Brain microvascular endothelial cell (primary cell): ENCODE measurements at regions not wholly inside any gene's neighbourhood (a gene's known extent, or its start where the extent isn't known, plus 50 kb on each side); places are given as distances from the start of the nearest gene placed in this dataset.
"Not testable (repeated sequence)": the region's sequence is repeated elsewhere in the genome, so short reads cannot be mapped to it uniquely, and the experiment has no call there.

Experiments
- DNase-seq: peaks from one replicate; pipeline ENCODE4 v3.0.0-alpha.2; 2020
- H3K27ac ChIP-seq: fragments of 250-450 bp; sonication (Bioruptor Pico); 2 replicates; pipeline ENCODE4 v1.5.1; 2020; ENCODE audit warnings: mild to moderate bottlenecking, moderate library complexity
- H3K27me3 ChIP-seq: fragments of 250-450 bp; sonication (Bioruptor Pico); replicated peaks from 2 replicates; pipeline ENCODE4 v1.5.1; 2020; ENCODE audit warnings: mild to moderate bottlenecking
- H3K36me3 ChIP-seq: fragments of 250-450 bp; sonication (Bioruptor Pico); replicated peaks from 2 replicates; pipeline ENCODE4 v1.5.1; 2020; ENCODE audit warnings: mild to moderate bottlenecking
- H3K4me3 ChIP-seq: 2 replicates; pipeline ENCODE4 v1.5.1; 2011; ENCODE audit warnings: low read depth, mild to moderate bottlenecking, control low read depth, low read length, moderate library complexity
- CTCF ChIP-seq: IDR thresholded peaks from 2 replicates; pipeline ENCODE4 v1.5.1; 2011; ENCODE audit warnings: low read depth, mild to moderate bottlenecking, moderate library complexity, low read length, control low read depth, inconsistent platforms; ENCODE audit errors: missing control alignments
- in situ Hi-C: cut with HindIII; loops from 2 replicates; pipeline ENCODE4 v1.10.0; 2017; ENCODE audit warnings: low sequenced_read_pairs, low pct_ligation_motif_present

GRCh38 chr6:102764317-102764716, 1370.8 kb downstream of the GRIK2 start:
- Histone ChIP-seq H3K27me3 (no peaks in the 10 kb centered on the region), H3K36me3 (no peaks in the 10 kb centered on the region), H3K4me3 (no peak overlapping the region), H3K27ac (no peak overlapping the region)
- in situ Hi-C loops = no loop called here
- TF ChIP-seq CTCF = no peak
- no peak for DNase-seq

- Histone ChIP-seq H3K27ac (no peak overlapping the region), H3K27me3 (no peaks in the 10 kb centered on the region), H3K36me3 (no peaks in the 10 kb centered on the region), H3K4me3 (no peak overlapping the region)
- DNase-seq = no peak
- no peak for TF ChIP-seq CTCF
- in situ Hi-C loops = no loop called here
Observed at GRCh38 chr6:102763891-102764290, 1370.4 kb downstream of the GRIK2 start.

- Histone ChIP-seq H3K36me3 (no peaks in the 10 kb centered on the region), H3K4me3 (no peak overlapping the region), H3K27me3 (no peaks in the 10 kb centered on the region), H3K27ac (no peak overlapping the region)
- in situ Hi-C loops = no loop called here
- DNase-seq = no peak
- TF ChIP-seq CTCF = no peak
Observed at GRCh38 chr6:102761872-102762271, 1368.4 kb downstream of the GRIK2 start.

- no peak for DNase-seq
- H3K27me3 ChIP-seq = no peaks in the 10 kb centered on the region
- no peak for TF ChIP-seq CTCF
- no peaks in the 10 kb centered on the region for H3K36me3 ChIP-seq
- no peak overlapping the region for H3K27ac ChIP-seq
- in situ Hi-C loops = no loop called here
- H3K4me3 ChIP-seq = no peak overlapping the region
Observed at GRCh38 chr6:102759415-102759814, 1365.9 kb downstream of the GRIK2 start.

DNA sequence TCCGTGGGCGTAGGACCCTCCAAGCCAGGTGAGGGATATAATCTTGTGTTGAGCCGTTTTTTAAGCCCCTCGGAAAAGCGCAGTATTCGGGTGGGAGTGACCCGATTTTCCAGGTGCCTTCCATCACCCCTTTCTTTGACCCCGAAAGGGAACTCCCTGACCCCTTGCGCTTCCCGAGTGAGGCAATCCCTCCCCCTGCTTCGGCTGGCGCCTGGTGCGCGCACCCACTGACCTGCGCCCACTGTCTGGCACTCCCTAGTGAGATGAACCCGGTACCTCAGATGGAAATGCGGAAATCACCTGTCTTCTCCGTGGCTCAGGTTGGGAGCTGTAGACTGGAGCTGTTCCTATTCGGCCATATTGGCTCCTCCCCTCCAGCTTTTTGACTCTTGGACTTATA, 1365.0 kb downstream of the GRIK2 start:
- H3K27me3 ChIP-seq, in situ Hi-C loops, H3K4me3 ChIP-seq, DNase-seq, H3K27ac ChIP-seq, H3K36me3 ChIP-seq: not testable (repeated sequence)

DNA sequence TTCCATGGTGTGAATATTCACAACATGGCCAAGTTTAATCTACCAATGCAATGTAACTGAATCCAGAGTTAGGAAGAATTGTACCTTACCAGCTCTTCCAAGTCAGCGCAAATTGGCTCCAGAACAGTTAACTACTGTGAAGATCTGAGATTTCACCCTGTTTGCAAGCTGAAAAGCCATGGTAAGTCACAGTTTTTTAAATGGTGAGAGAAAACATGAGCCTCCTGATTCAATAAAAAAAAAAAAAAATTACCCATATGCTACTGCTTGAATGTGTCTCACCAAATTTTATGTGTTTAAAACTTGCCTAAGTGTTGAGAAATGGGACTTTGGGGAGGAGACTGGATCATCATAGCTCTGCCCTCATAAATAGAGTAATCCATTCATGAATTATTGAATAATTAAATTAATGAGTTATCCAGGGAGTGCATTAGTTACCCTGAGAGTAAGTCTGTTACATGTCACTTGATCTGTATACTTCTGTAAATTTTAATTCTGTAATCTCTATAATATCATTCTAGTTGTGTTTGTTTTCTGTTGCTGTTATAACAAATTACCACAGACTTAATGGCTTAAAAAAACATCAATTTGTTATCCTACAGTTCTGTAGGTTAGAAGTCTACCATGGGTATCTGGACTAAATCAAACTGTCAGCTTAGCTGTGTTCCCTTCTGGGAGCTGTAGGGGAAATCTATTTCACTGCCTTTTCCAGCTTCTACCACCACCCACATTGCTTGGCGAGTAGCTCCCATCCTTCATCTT, 1355.9 kb downstream of the GRIK2 start:
- in situ Hi-C loops = no loop called here
- no peak overlapping the region for H3K27ac ChIP-seq
- no peak overlapping the region for H3K4me3 ChIP-seq
- TF ChIP-seq CTCF = no peak
- no peaks in the 10 kb centered on the region for H3K36me3 ChIP-seq
- DNase-seq = no peak
- H3K27me3 ChIP-seq = no peaks in the 10 kb centered on the region
